ENCODE measurements at regions not wholly inside any gene's neighbourhood (a gene's known extent, or its start where the extent isn't known, plus 50 kb on each side); places are given as distances from the start of the nearest gene placed in this dataset.

DNA sequence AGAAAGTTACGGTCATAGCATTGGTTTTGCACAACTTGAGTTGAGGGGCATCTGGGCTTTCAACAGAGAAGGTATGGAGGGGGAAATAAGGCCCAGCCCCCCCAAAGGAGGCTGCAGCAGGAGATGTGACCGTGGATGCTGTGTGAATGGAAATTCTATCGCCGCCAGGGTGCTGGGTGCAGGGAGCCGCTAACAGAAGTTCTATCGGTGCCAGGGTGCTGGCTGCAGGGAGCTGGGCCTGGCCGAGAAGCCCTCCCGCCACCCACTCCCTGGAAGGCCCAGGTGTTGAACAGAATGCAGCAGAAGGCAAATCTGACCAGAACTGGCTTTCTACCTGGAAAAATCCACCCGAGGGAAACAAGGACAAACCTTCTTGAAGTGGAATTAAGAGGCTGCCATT is 115.0 kb downstream of the SHANK2 start:
- POLR2A ChIA-PET, result no interaction called here

DNA sequence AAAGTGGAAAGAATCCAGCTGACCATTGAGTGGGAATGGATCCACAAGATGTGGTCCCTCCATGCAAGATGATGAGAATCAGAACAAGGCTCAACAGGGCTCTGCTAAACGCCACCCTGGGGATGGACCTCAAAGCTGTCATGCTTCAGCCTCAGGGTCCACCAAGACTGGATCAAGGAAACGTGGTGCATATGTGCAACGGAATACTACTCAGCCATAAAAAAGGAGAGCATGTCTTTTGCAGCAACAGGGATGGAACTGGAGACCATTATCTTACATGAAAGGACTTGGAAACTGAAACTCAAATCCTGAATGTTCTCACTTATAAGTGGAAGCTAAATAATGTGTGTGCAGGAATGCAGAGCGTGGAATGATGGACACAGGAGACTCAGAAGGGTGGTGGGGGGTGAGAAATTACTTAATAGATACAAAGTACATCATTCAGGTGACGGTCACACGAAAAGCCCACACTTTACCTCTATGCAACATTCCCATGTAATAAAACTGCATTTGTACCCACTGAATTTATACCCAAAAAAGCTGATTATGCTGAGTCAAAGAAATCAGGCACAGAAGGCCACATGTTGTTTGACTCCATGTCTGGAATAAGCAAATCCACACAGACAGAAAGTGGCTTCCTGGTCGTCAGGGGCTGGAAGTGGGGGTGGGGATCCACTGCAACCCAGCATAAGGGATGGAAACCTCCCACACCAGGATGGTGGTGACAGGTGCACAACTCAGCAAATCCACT is 116.1 kb downstream of the SHANK2 start:
- H3K9ac ChIP-seq (replicated peaks; ENCODE audit: extremely low read depth, insufficient read depth, low read length), result no peak overlapping the region
- TF ChIP-seq MYC (IDR thresholded peaks at IDR 0.05; ENCODE audit: low read depth, low read length) (no peak), POLR2A (IDR thresholded peaks at IDR 0.05; ENCODE audit: low read depth, low read length) (no peak), POLR2AphosphoS5 (IDR thresholded peaks at IDR 0.05; ENCODE audit: insufficient read depth, low read depth, low read length) (no peak), JUN (IDR thresholded peaks at IDR 0.05; ENCODE audit: borderline replicate concordance, insufficient read depth, insufficient read length, low read depth) (no peak)
- TF ChIP-seq, protein P1, sequence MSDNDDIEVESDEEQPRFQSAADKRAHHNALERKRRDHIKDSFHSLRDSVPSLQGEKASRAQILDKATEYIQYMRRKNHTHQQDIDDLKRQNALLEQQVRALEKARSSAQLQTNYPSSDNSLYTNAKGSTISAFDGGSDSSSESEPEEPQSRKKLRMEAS (IDR thresholded peaks at IDR 0.05; ENCODE audit: insufficient read depth, insufficient read length), result no peak
- H3K27me3 ChIP-seq (ENCODE audit: control insufficient read depth in 2 of 2, insufficient read depth in 2 of 2, low read length in 2 of 2), result no peaks in the 10 kb centered on the region
- intact Hi-C loops (cut with micrococcal nuclease), result no loop called here
- no peaks in the 10 kb centered on the region for H4K20me1 ChIP-seq (replicated peaks; ENCODE audit: control insufficient read depth, extremely low read depth, insufficient read depth, low read length)
- H3K36me3 ChIP-seq (ENCODE audit: control insufficient read depth in 2 of 2, extremely low read depth in 1 of 2, insufficient read depth in 2 of 2, low read length in 2 of 2), result no peaks in the 10 kb centered on the region
- H3K9me1 ChIP-seq (replicated peaks; ENCODE audit: control insufficient read depth, extremely low read depth, insufficient read depth, low read length), result no peaks in the 10 kb centered on the region
- BruUV-seq (replicated peaks), result no TSS peak
- no peaks in the 10 kb centered on the region for H3K79me2 ChIP-seq (ENCODE audit: control insufficient read depth, insufficient read depth, low read length)
- H3K9me3 ChIP-seq (replicated peaks; ENCODE audit: control insufficient read depth, insufficient read depth, low read length), result peaks cover 2% of the 10 kb centered on the region
- no peak overlapping the region for H3K4me2 ChIP-seq (ENCODE audit: insufficient read depth, low read length)
- FAIRE-seq, result no peak
- no peak overlapping the region for H2AFZ ChIP-seq (ENCODE audit: low read depth, low read length)
- H3K4me1 ChIP-seq (ENCODE audit: control insufficient read depth, extremely low read depth, insufficient read depth, low read length), result no peaks in the 10 kb centered on the region
- dilution Hi-C loops (cut with MboI; ENCODE audit: extremely low pct_ligation_motif_present, low sequenced_read_pairs), result no loop called here
- H3K4me3 ChIP-seq (replicated peaks in 1 of 3; ENCODE audit: insufficient read depth in 1 of 3, low read depth in 1 of 3, low read length in 3 of 3), result no peak overlapping the region
- CTCF ChIA-PET, result no interaction called here
- no peak for DNase-seq (ENCODE audit: low read depth, low spot score)
- no peak overlapping the region for H3K27ac ChIP-seq (ENCODE audit: insufficient read depth, low read depth, low read length)
- POLR2A ChIA-PET, result no interaction called here

More for the DNA sequence above, 115.0 kb downstream of the SHANK2 start:
- no TSS peak for BruUV-seq (replicated peaks)
- H3K4me3 ChIP-seq (replicated peaks in 1 of 3; ENCODE audit: insufficient read depth in 1 of 3, low read depth in 1 of 3, low read length in 3 of 3), result no peak overlapping the region
- no peak overlapping the region for H3K27ac ChIP-seq (ENCODE audit: insufficient read depth, low read depth, low read length)
- dilution Hi-C loops (cut with MboI; ENCODE audit: extremely low pct_ligation_motif_present, low sequenced_read_pairs) (no loop called here), intact Hi-C loops (cut with micrococcal nuclease) (no loop called here)
- no peaks in the 10 kb centered on the region for H3K9me1 ChIP-seq (replicated peaks; ENCODE audit: control insufficient read depth, extremely low read depth, insufficient read depth, low read length)
- CTCF ChIA-PET, result no interaction called here
- no peak for DNase-seq (ENCODE audit: low read depth, low spot score)
- no peaks in the 10 kb centered on the region for H3K36me3 ChIP-seq (ENCODE audit: control insufficient read depth in 2 of 2, extremely low read depth in 1 of 2, insufficient read depth in 2 of 2, low read length in 2 of 2)
- no peak for TF ChIP-seq POLR2AphosphoS5 (IDR thresholded peaks at IDR 0.05; ENCODE audit: insufficient read depth, low read depth, low read length)
- no peak for TF ChIP-seq EZH2 (IDR thresholded peaks at IDR 0.05; ENCODE audit: borderline replicate concordance, low read depth, low read length, severe bottlenecking)
- TF ChIP-seq, protein P2, sequence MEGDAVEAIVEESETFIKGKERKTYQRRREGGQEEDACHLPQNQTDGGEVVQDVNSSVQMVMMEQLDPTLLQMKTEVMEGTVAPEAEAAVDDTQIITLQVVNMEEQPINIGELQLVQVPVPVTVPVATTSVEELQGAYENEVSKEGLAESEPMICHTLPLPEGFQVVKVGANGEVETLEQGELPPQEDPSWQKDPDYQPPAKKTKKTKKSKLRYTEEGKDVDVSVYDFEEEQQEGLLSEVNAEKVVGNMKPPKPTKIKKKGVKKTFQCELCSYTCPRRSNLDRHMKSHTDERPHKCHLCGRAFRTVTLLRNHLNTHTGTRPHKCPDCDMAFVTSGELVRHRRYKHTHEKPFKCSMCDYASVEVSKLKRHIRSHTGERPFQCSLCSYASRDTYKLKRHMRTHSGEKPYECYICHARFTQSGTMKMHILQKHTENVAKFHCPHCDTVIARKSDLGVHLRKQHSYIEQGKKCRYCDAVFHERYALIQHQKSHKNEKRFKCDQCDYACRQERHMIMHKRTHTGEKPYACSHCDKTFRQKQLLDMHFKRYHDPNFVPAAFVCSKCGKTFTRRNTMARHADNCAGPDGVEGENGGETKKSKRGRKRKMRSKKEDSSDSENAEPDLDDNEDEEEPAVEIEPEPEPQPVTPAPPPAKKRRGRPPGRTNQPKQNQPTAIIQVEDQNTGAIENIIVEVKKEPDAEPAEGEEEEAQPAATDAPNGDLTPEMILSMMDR (IDR thresholded peaks at IDR 0.05; ENCODE audit: extremely low read depth in 1 of 2, insufficient read depth in 1 of 2, low read depth in 1 of 2, low read length in 2 of 2), result no peak
- no peak for TF ChIP-seq POLR2A (IDR thresholded peaks at IDR 0.05; ENCODE audit: low read depth, low read length)
- TF ChIP-seq GATA2 (IDR thresholded peaks at IDR 0.05; ENCODE audit: insufficient read depth, insufficient read length, low read depth, low read length), result no peak
- TF ChIP-seq FOS (IDR thresholded peaks at IDR 0.05; ENCODE audit: borderline replicate concordance, insufficient read depth, low read length), result no peak
- H3K79me2 ChIP-seq (ENCODE audit: control insufficient read depth, insufficient read depth, low read length), result no peaks in the 10 kb centered on the region
- no peaks in the 10 kb centered on the region for H3K27me3 ChIP-seq (ENCODE audit: control insufficient read depth in 2 of 2, insufficient read depth in 2 of 2, low read length in 2 of 2)
- no peak overlapping the region for H2AFZ ChIP-seq (ENCODE audit: low read depth, low read length)
- H3K4me1 ChIP-seq (ENCODE audit: control insufficient read depth, extremely low read depth, insufficient read depth, low read length), result no peaks in the 10 kb centered on the region
- H4K20me1 ChIP-seq (replicated peaks; ENCODE audit: control insufficient read depth, extremely low read depth, insufficient read depth, low read length), result no peaks in the 10 kb centered on the region
- no peaks in the 10 kb centered on the region for H3K9me3 ChIP-seq (replicated peaks; ENCODE audit: control insufficient read depth, insufficient read depth, low read length)
- H3K4me2 ChIP-seq (ENCODE audit: insufficient read depth, low read length), result no peak overlapping the region
- no peak for FAIRE-seq
- H3K9ac ChIP-seq (replicated peaks; ENCODE audit: extremely low read depth, insufficient read depth, low read length), result no peak overlapping the region

All from endothelial cell of umbilical vein (primary cell).